MM.1S (cell line): ENCODE measurements at regions not wholly inside any gene's neighbourhood (a gene's known extent, or its start where the extent isn't known, plus 50 kb on each side); places are given as distances from the start of the nearest gene placed in this dataset.

Experiments
- DNase-seq: peaks from one replicate; pipeline ENCODE4 v3.0.0-alpha.2; 2015
- H2AFZ ChIP-seq: fragments of 300-600 bp; sonication (generic); 2 replicates; pipeline ENCODE4 v1.6.0; 2016; ENCODE audit warnings: antibody characterized with exemption, low read length
- H3F3A ChIP-seq: fragments of 300-600 bp; sonication (generic); 2 replicates; pipeline ENCODE4 v1.6.1; 2016; ENCODE audit warnings: mild to moderate bottlenecking, antibody characterized with exemption, low read length, moderate library complexity, mixed read lengths; ENCODE audit not compliant: insufficient read depth
- H3K27ac ChIP-seq: fragments of 300-600 bp; sonication (generic); 2 replicates; pipeline ENCODE4 v1.5.1; 2016; ENCODE audit warnings: mild to moderate bottlenecking, low read length
- H3K27me3 ChIP-seq: fragments of 300-600 bp; sonication (generic); replicated peaks from 2 replicates; pipeline ENCODE4 v1.6.0; 2016; ENCODE audit warnings: low read length; ENCODE audit not compliant: insufficient read depth
- H3K36me3 ChIP-seq: fragments of 300-600 bp; sonication (generic); replicated peaks from 2 replicates; pipeline ENCODE4 v1.6.1; 2016; ENCODE audit warnings: mild to moderate bottlenecking, low read length, mixed read lengths; ENCODE audit not compliant: insufficient read depth
- H3K4me1 ChIP-seq: fragments of 300-600 bp; sonication (generic); 2 replicates; pipeline ENCODE4 v1.6.1; 2016; ENCODE audit warnings: low read length, mixed read lengths
- H3K4me2 ChIP-seq: fragments of 300-600 bp; sonication (generic); 2 replicates; pipeline ENCODE4 v1.6.0; 2016; ENCODE audit warnings: low read depth, low read length
- H3K4me3 ChIP-seq: fragments of 300-600 bp; sonication (generic); 2 replicates; pipeline ENCODE4 v1.5.1; 2016; ENCODE audit warnings: low read length, mixed read lengths
- H3K79me2 ChIP-seq: fragments of 300-600 bp; sonication (generic); 2 replicates; pipeline ENCODE4 v1.6.1; 2016; ENCODE audit warnings: mixed run types, low read length, mixed read lengths
- H3K9ac ChIP-seq: fragments of 300-600 bp; sonication (generic); 2 replicates; pipeline ENCODE4 v1.6.1; 2016; ENCODE audit warnings: low read length, mixed read lengths
- H3K9me2 ChIP-seq: fragments of 300-600 bp; sonication (generic); replicated peaks from 2 replicates; pipeline ENCODE4 v1.6.1; 2016; ENCODE audit warnings: mild to moderate bottlenecking, low read length, mixed read lengths; ENCODE audit not compliant: insufficient read depth
- H3K9me3 ChIP-seq: fragments of 300-600 bp; sonication (generic); replicated peaks from 2 replicates; pipeline ENCODE4 v1.6.1; 2016; ENCODE audit warnings: mild to moderate bottlenecking, low read length, mixed read lengths; ENCODE audit not compliant: insufficient read depth
- H4K20me1 ChIP-seq: fragments of 300-600 bp; sonication (generic); 2 replicates; pipeline ENCODE4 v1.6.1; 2016; ENCODE audit warnings: mild to moderate bottlenecking, low read length, moderate library complexity, mixed read lengths; ENCODE audit not compliant: insufficient read depth
- EZH2 ChIP-seq: fragments of 300-600 bp; sonication (generic); optimal IDR thresholded peaks from 2 replicates; pipeline ENCODE3; 2017; ENCODE audit warnings: low read depth, mild to moderate bottlenecking, antibody characterized with exemption, low read length, mixed read lengths
- EZH2phosphoT487 ChIP-seq: fragments of 300-600 bp; sonication (generic); IDR thresholded peaks from 2 replicates; pipeline ENCODE4 v1.6.1; 2018; ENCODE audit warnings: antibody characterized with exemption, low read length
- TF ChIP-seq, protein P1 (sequence below): fragments of 300-600 bp; sonication (generic); IDR thresholded peaks from 2 replicates; pipeline ENCODE4 v1.5.1; 2016; ENCODE audit warnings: antibody characterized with exemption, low read length, mixed read lengths

DNA sequence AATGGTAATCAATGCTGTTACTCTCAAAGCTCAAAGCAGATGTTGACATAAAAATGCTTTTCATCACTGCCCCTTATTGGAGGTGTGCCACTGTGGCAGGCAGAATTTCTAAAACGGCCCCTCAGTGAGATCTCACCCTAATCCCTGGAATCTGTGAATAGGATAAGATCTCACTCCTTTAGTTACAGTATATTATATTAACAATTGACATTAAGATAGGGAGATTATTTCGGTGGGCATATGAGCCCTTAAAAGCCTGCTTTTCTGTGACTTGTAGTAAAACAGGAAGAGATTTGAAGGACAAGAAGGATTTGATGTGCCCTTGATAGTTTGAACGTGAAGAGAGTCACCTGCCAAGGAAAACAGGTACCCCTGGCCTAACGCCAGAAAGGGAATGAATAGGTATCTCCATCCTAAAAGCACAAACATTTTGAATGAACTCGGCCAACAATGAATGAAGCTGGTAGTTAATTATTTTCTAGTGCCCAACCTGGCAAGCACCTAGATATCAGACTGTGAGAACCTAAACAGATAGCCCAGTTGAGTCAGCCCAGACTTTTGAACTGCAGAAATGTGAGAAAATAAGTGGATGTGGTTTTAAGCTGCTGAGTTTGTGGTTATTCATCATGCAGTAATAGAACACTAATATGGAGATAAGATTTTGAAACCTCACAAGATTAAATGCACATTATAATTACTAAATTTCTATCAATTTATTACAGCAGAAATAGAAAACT is 881.6 kb downstream of the PCDH18 start:
- Histone ChIP-seq H4K20me1 (no peaks in the 10 kb centered on the region), H2AFZ (no peak overlapping the region), H3K9me2 (no peaks in the 10 kb centered on the region), H3K4me1 (no peaks in the 10 kb centered on the region), H3K9me3 (no peaks in the 10 kb centered on the region), H3K4me2 (no peak overlapping the region), H3K27me3 (no peaks in the 10 kb centered on the region), H3K36me3 (no peaks in the 10 kb centered on the region), H3K27ac (no peak overlapping the region), H3F3A (no peaks in the 10 kb centered on the region), H3K79me2 (no peaks in the 10 kb centered on the region), H3K4me3 (no peak overlapping the region), H3K9ac (no peak overlapping the region)
- no peak for DNase-seq
- TF ChIP-seq EZH2 (no peak), EZH2phosphoT487 (no peak)
- TF ChIP-seq, protein P1, sequence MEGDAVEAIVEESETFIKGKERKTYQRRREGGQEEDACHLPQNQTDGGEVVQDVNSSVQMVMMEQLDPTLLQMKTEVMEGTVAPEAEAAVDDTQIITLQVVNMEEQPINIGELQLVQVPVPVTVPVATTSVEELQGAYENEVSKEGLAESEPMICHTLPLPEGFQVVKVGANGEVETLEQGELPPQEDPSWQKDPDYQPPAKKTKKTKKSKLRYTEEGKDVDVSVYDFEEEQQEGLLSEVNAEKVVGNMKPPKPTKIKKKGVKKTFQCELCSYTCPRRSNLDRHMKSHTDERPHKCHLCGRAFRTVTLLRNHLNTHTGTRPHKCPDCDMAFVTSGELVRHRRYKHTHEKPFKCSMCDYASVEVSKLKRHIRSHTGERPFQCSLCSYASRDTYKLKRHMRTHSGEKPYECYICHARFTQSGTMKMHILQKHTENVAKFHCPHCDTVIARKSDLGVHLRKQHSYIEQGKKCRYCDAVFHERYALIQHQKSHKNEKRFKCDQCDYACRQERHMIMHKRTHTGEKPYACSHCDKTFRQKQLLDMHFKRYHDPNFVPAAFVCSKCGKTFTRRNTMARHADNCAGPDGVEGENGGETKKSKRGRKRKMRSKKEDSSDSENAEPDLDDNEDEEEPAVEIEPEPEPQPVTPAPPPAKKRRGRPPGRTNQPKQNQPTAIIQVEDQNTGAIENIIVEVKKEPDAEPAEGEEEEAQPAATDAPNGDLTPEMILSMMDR, result no peak

DNA sequence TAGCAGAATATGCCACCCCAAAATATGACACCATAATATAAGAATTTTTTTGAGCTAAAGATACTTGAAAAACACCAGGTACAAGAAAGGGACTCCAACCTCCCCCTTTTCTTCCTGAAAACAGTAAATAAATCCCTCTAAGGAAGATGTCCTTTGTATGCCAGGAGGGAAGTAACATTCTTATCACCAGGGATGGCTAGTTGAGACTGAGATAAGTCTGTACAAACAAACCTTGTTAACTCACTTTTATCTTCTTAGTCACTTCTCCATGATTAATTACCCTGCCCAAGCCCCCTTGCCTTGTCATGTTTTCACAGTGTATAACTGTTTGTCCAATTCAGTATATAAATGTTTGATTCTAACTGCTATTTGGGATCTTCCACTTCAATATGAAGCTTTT is 888.0 kb downstream of the PCDH18 start:
- DNase-seq, result no peak
- no peaks in the 10 kb centered on the region for H3F3A ChIP-seq
- no peak overlapping the region for H2AFZ ChIP-seq
- H3K4me3 ChIP-seq, result no peak overlapping the region
- no peaks in the 10 kb centered on the region for H3K9me3 ChIP-seq
- no peak overlapping the region for H3K4me2 ChIP-seq
- H3K27me3 ChIP-seq, result no peaks in the 10 kb centered on the region
- H3K79me2 ChIP-seq, result no peaks in the 10 kb centered on the region
- H3K36me3 ChIP-seq, result no peaks in the 10 kb centered on the region
- H4K20me1 ChIP-seq, result no peaks in the 10 kb centered on the region
- no peak for TF ChIP-seq EZH2phosphoT487
- no peak for TF ChIP-seq EZH2
- TF ChIP-seq, protein P1, result no peak
- H3K27ac ChIP-seq, result no peak overlapping the region
- H3K4me1 ChIP-seq, result no peaks in the 10 kb centered on the region
- no peaks in the 10 kb centered on the region for H3K9me2 ChIP-seq
- no peak overlapping the region for H3K9ac ChIP-seq

DNA sequence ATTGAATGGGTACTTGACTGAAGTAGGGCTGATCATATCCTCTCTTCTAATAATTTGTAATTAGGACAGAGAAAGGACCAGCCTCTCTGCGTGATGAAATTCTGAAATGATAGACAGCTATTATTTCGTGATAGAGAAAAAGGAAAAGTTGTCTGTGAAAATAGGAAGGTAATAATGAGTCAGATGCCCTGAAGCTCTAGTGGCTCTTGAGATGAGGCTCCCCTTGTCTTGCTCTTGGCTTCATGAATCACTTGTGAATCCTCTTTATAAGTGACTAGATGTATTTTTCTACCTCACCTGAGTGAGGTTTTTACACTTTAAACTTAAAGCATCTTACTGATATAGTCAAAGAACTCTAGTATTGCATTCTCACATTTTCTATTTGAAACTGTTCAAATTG is 888.9 kb downstream of the PCDH18 start:
- H3K9me3 ChIP-seq, result no peaks in the 10 kb centered on the region
- no peaks in the 10 kb centered on the region for H3K9me2 ChIP-seq
- H3K4me1 ChIP-seq, result no peaks in the 10 kb centered on the region
- H3K27ac ChIP-seq, result no peak overlapping the region
- no peaks in the 10 kb centered on the region for H3K79me2 ChIP-seq
- H4K20me1 ChIP-seq, result no peaks in the 10 kb centered on the region
- no peak overlapping the region for H2AFZ ChIP-seq
- H3K4me2 ChIP-seq, result no peak overlapping the region
- H3K36me3 ChIP-seq, result no peaks in the 10 kb centered on the region
- DNase-seq, result no peak
- H3K27me3 ChIP-seq, result no peaks in the 10 kb centered on the region
- no peak overlapping the region for H3K4me3 ChIP-seq
- H3K9ac ChIP-seq, result no peak overlapping the region
- no peak for TF ChIP-seq EZH2phosphoT487
- no peak for TF ChIP-seq EZH2
- TF ChIP-seq, protein P1, result no peak
- no peaks in the 10 kb centered on the region for H3F3A ChIP-seq
